GM21423 (cell line): ENCODE measurements at regions not wholly inside any gene's neighbourhood (a gene's known extent, or its start where the extent isn't known, plus 50 kb on each side); places are given as distances from the start of the nearest gene placed in this dataset.

ENCODE experiments used
- ATAC-seq: cut with Tn5 transposase; IDR thresholded peaks from one replicate; pipeline ENCODE4 v1.9.1; 2021; ENCODE audit warnings: mild to moderate bottlenecking, moderate library complexity; ENCODE audit not compliant: unreplicated experiment

- no peak for ATAC-seq
Measured at GRCh38 chr6:101202867-101203374, 190.6 kb upstream of the GRIK2 start.

DNA sequence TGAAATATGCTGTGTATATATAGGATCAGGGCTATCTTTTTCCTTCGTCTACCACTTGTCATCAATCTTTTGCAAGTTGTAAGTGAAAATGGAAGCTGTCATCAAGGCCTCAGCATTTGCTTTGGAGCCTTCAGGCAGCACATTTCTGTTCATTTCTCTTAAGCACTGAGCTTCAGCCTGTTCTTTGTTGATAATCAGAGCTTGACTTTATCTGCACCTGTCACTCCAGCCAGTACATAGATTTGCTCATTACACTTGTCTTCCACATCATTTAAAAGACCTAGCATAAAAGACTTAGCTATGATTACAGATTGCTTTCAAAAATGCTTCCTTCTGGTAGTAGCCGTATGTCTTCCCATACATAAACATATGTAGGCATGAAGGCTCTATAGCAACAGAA is 189.8 kb upstream of the GRIK2 start:
- ATAC-seq, result no peak

DNA sequence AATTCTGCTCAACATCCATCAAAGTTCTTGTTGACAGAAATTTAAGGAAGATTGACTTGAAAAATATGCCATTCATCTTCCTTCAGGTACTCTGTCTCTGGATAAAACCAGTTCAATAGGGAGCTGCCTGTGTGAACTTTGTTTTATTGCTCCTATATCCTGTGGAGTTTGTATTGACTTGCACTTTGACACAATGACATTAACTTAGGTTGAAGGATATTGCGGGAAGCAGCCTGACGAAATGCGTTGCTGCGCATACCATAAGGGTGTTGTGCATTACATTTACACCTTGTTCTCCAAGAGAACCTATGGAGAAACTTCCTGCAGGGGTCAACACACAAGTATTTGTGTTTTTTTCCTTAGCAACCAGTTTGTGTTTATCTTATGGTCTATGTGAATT is 185.4 kb upstream of the GRIK2 start:
- ATAC-seq, result no peak

DNA sequence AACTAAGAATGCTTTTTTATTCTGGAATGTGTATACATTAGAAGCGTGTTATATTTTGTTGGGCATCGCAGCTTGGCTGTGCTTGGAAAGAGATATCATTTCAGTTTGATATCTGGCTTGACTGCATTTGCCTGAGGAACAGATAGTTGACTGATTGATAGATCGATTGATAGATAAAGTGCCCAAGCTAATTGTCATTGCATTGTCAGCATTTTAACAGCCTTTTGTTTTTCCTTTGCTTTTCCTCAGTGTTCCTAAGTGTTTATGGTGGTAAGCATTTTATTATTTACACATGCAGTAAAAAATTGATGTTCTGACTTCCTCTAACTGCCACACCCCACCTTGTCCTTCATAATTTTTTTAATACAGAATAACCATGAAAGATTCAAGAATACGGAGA is 180.9 kb upstream of the GRIK2 start:
- no peak for ATAC-seq

- ATAC-seq, result no peak
Measured at GRCh38 chr6:101222007-101222406, 171.5 kb upstream of the GRIK2 start.

GRCh38 chr6:101224751-101225150 is 168.8 kb upstream of the GRIK2 start:
- no peak for ATAC-seq

DNA sequence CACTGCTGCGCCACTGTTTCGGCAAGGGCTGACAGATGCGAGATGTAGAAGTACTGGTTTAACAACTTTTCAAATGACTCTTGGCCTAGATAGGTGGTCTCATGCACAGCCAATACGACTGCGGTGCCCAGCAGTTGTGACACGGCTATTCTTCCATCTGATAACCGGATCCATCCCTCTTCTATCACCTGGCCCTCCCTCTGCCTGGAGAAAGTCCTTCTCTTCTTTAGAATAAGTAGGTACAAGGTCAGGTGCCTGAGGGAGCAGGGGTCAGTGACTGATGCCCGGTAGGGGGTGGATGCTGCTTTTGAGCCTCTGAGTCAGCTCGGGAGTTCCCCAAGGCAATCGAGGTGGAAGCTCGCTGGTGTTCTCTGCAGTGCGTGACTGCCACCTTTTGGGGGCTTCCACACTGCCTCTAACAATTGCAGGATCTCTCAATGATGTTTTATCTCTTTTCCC is 166.8 kb upstream of the GRIK2 start:
- no peak for ATAC-seq

DNA sequence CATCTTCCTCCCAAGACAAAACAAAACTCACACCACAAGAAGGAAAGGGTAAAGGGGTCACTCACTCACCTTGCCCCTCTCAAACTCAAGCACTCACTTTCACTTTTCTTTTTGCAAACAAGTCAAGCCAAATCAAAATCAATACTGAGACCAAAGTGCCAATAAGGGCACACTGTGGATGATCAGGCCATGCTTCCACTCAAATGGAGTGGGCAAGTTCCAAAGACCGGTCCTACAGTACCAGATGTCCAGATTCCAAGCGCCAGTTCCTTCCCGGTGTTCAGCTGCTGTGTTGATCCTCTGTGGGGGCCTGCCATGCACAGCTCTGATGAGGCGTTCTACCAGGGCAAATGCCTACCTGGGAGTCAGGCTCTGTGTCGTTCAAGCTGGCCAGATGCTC is 162.6 kb upstream of the GRIK2 start:
- no peak for ATAC-seq

DNA sequence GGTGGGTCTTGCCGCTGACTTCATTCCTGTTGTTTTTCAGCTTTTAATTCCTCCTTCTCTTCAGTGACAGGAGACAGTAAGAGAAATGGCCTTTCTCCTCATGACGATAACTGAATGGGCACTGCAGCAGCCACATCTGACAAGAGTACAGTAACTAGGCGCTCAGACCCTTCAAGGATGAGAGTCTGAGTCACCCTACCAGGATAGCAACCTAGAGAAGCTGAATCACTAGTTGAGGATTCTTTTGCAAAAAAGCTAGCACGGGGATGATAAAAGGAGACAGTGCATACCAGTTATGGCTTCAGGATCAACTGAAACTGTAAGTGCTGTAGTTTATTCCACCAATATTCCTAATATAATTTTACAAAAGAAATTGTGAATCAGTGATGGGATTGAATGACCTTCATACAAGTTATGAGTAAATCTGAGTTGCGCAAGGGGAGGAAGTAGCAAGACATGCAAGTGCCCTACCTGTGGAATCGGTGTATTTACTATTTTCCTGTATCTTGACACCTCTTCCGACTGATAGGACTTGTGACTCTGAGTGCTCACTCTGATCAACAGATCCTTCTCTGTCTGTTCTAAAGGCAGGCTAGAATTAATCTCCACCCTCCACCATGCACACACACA is 161.8 kb upstream of the GRIK2 start:
- no peak for ATAC-seq

DNA sequence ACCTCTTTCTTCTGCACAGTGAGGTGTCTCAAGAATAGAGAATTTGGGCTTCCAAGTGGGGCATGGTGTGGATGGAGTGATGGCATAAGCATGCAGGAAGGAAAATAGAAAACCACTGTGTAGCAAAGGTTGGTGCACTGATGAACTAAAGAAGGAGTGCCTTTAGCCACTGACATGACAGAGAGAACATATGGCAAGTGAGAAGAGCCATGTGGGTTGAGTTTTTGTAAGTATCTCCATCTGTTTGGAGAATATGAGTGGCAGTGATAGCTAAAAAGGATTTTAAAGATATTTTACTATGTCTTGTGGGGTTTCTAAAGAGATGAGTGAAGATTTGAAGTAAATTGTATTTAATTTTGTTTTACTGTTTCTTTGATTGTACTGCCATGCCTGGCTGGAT is 160.5 kb upstream of the GRIK2 start:
- ATAC-seq, result no peak

GRCh38 chr6:101236709-101237108 is 156.8 kb upstream of the GRIK2 start:
- ATAC-seq, result no peak

- ATAC-seq, result no peak
Measured at GRCh38 chr6:101241442-101241841, 152.1 kb upstream of the GRIK2 start.

DNA sequence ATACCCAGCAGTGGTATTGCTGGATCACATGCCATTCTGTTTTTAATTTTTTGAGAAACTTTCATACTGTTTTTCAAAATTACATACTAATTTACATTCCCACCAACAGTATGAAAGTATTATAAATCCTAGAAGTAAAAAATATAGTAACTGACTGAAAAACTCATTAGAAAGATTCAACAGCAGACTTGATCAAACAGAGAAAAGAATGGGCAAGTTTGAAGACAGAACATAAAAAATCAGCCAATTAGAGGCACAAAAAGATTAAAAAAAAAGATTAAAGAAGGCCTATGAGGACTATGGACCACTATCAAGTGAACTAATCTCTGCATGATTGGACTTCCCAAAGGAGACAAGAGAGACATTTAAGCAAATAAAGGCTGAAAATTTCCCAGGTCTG is 144.0 kb upstream of the GRIK2 start:
- no peak for ATAC-seq

DNA sequence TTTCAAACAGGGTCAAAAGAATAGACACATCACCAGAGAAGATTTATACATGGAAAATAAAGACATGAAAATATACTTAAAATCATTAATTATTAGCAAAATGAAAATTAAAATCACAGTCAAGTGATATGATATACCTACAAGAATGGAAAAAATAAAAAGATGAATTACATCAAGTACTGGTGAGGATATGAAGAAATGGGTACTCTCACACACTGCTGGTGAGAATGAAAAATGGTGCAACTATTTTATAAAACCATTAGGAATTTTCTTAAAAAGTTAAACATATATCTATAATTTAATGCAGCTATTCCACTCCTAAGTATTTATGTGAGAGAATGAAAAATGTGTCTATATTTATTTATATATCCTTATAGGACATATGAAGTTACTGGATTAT is 136.3 kb upstream of the GRIK2 start:
- ATAC-seq, result no peak

GRCh38 chr6:101259505-101259904 is 134.0 kb upstream of the GRIK2 start:
- no peak for ATAC-seq

DNA sequence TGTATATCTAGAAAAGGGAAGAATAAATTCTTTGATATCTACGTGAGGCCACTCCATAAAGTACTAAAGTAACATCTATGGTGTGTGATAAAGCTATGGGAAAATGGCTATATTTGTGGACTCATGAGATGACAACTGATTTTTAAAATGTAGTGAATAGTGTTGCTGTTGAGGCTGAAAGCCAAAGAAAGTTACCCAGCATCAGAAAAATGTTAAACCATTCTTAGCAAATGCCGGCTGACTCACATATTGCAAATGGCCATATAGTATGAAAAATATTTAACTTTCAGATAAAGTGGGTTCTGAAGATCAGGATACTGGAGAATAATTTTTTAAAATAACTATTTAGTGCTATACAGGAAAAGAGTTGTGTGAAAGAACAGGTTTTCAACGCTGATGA is 129.9 kb upstream of the GRIK2 start:
- no peak for ATAC-seq

GRCh38 chr6:101266063-101266462 is 127.4 kb upstream of the GRIK2 start:
- ATAC-seq, result no peak

DNA sequence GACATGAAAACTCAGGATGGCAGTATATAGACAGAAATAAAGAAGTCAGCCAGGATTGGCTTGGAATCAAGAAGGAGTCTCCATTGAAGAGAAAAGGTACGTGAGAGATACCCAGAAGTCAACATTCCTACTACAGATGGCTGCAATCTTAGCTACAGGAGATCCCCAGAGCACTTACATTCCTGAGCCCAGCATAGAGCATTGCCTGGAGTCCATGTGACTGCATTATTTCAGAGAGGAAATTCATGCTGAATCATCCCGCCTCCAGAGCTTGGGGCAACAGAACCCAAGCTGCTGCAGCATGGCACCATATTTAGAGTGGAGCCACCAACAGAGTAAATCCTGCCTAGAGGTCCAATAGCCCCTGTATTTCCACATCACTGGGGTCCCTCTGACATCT is 125.0 kb upstream of the GRIK2 start:
- no peak for ATAC-seq

DNA sequence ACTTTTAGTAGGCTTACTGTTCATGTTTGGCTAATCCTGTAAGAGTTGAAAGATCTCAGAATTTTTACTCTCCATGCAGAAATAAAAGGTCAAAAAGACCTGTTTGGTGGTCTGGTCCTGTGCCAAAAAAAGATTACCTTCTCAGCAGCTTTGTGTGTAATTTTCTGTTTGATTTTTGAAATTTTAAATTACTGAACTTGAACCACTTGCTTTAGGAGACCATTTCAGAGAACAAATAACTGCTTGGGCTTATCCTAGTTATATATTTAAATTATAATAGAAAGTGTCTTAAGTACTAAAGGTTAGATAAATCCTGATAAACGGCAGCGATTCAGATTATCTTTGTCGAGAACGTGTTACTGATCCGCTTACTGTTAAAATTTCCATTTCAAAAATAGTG is 118.3 kb upstream of the GRIK2 start:
- ATAC-seq, result no peak

GRCh38 chr6:101276066-101276465 is 117.4 kb upstream of the GRIK2 start:
- ATAC-seq, result no peak

DNA sequence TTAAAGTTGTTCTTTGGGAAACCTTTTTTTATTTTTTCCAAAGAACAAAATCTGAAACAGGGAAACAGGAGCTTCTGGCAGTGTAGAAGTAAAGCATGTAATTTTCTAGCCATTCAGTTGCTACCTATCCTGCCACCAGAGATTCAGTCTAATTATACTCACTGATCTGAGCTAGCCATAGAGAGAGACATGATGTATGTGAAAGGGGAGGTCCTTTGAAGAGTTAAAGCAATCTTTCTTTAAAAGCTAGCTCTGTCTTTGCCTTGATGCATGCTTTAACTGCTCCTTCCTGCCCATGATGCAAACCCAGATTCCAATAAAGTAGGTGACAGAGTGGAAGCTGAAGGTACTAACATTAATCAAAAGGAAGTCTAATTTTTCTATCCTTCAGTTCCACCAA is 114.1 kb upstream of the GRIK2 start:
- ATAC-seq, result no peak

DNA sequence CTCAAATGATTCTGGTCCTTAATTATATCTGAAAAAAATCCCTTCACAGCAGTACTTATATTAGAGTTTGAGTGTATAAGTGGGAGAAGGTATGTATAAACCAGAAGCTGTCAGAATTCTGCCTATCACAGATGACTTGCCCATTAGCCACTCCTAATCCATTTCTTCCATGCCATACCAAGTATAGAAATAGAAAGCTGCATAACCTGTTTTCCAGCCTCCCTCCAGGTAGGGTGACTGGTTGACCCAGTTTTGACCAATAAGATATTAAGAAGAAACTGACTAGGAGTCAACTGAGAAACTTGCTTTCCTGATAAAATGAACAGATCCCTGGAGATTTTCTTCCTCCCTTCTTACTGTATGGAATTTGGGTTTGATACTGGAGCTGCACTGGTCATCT is 112.2 kb upstream of the GRIK2 start:
- no peak for ATAC-seq

DNA sequence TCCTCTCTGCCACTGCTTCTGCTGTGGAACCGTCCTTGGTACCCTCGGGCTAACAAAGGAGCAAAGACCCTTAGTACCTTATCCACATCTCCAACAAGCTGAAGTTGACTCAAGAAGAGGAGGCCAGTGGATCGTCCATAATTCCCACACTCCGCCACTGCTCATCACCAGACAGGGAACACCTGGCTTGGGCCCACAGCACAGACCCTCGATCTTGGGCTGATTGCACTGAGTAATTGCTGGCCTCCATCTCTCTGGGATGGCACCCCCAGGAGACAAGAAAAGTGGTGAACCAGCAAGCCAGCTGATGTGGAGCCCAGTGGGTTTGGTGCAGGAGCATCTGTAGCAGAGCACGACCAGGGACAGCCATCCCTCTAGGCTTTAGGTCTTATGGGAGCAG is 109.4 kb upstream of the GRIK2 start:
- no peak for ATAC-seq
